ENCODE measurements at regions not wholly inside any gene's neighbourhood (a gene's known extent, or its start where the extent isn't known, plus 50 kb on each side); places are given as distances from the start of the nearest gene placed in this dataset.

GRCh38 chr12:45122768-45123380 lies 72.0 kb upstream of the DBX2 start:
- H3K4me1 Mint-ChIP-seq: no peaks in the 10 kb centered on the region
- ATAC-seq (no peak), DNase-seq (no peak)
- Histone ChIP-seq H3K4me3 (ENCODE audit: low read length) (no peak overlapping the region), H3K4me1 (ENCODE audit: control insufficient read depth, insufficient read depth, low read length) (no peaks in the 10 kb centered on the region), H3K36me3 (ENCODE audit: control insufficient read depth, insufficient read depth, low read length) (no peaks in the 10 kb centered on the region), H3K9me3 (ENCODE audit: control insufficient read depth, insufficient read depth, low read length) (no peaks in the 10 kb centered on the region), H3K27ac (ENCODE audit: low read length) (no peak overlapping the region), H3K27me3 (ENCODE audit: control insufficient read depth, insufficient read depth, low read length) (no peaks in the 10 kb centered on the region)
- WGBS (ENCODE audit: insufficient coverage): 75% methylated on average over 4 of the region's 6 CpGs
- H3K27ac Mint-ChIP-seq: no peak overlapping the region
- H3K27me3 Mint-ChIP-seq (ENCODE audit: low read depth in 2 of 2): peaks cover 2 to 13% of the 10 kb centered on the region in 2 donors
- TF ChIP-seq, protein P1, sequence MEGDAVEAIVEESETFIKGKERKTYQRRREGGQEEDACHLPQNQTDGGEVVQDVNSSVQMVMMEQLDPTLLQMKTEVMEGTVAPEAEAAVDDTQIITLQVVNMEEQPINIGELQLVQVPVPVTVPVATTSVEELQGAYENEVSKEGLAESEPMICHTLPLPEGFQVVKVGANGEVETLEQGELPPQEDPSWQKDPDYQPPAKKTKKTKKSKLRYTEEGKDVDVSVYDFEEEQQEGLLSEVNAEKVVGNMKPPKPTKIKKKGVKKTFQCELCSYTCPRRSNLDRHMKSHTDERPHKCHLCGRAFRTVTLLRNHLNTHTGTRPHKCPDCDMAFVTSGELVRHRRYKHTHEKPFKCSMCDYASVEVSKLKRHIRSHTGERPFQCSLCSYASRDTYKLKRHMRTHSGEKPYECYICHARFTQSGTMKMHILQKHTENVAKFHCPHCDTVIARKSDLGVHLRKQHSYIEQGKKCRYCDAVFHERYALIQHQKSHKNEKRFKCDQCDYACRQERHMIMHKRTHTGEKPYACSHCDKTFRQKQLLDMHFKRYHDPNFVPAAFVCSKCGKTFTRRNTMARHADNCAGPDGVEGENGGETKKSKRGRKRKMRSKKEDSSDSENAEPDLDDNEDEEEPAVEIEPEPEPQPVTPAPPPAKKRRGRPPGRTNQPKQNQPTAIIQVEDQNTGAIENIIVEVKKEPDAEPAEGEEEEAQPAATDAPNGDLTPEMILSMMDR (IDR thresholded peaks at IDR 0.05): no peak
- intact Hi-C loops (cut with micrococcal nuclease): no loop called here
- H3K9me3 Mint-ChIP-seq: no peaks in the 10 kb centered on the region
- H3K4me3 Mint-ChIP-seq: no peak overlapping the region
- H3K36me3 Mint-ChIP-seq: no peaks in the 10 kb centered on the region

- 89% methylated on average over 2 of the region's 3 CpGs for WGBS (ENCODE audit: insufficient coverage)
- TF ChIP-seq, protein P1 (IDR thresholded peaks at IDR 0.05): no peak
Observed at GRCh38 chr12:45124485-45125155, 73.7 kb upstream of the DBX2 start.

DNA sequence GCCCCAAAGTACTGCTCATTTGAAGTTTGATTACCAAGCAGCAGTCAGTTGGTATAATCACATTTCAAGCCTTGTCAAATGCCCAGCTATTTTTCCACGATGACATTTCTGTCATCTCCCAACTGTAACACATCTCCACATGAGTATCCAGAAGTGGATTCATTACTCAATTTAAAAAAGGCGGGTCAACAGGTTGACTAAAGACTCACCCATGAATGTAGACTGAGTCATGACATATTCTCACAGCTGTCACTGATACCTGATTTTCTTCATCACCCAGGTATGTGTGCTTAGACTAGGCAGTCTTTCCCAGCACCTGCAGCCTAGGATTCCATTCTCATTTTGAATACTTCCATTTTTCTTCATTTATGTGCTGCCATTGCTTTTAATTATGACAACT lies 75.1 kb upstream of the DBX2 start:
- ATAC-seq: no peak
- H3K27ac Mint-ChIP-seq: no peak overlapping the region

More at GRCh38 chr12:45124485-45125155, 73.7 kb upstream of the DBX2 start:
- H3K27me3 ChIP-seq (ENCODE audit: control insufficient read depth, insufficient read depth, low read length): no peaks in the 10 kb centered on the region
- Mint-ChIP-seq H3K27ac (no peak overlapping the region), H3K4me3 (no peak overlapping the region), H3K36me3 (no peaks in the 10 kb centered on the region), H3K27me3 (ENCODE audit: low read depth in 2 of 2) (peaks cover 5 to 13% of the 10 kb centered on the region in 2 donors), H3K9me3 (no peaks in the 10 kb centered on the region), H3K4me1 (no peaks in the 10 kb centered on the region)
- H3K36me3 ChIP-seq (ENCODE audit: control insufficient read depth, insufficient read depth, low read length): no peaks in the 10 kb centered on the region
- intact Hi-C loops (cut with micrococcal nuclease): no loop called here
- no peaks in the 10 kb centered on the region for H3K9me3 ChIP-seq (ENCODE audit: control insufficient read depth, insufficient read depth, low read length)
- no peak overlapping the region for H3K4me3 ChIP-seq (ENCODE audit: low read length)
- H3K4me1 ChIP-seq (ENCODE audit: control insufficient read depth, insufficient read depth, low read length): no peaks in the 10 kb centered on the region
- ATAC-seq: no peak
- H3K27ac ChIP-seq (ENCODE audit: low read length): no peak overlapping the region
- no peak for DNase-seq

More for the DNA sequence above, 75.1 kb upstream of the DBX2 start:
- Histone ChIP-seq H3K4me1 (ENCODE audit: control insufficient read depth, insufficient read depth, low read length) (no peaks in the 10 kb centered on the region), H3K36me3 (ENCODE audit: control insufficient read depth, insufficient read depth, low read length) (no peaks in the 10 kb centered on the region), H3K4me3 (ENCODE audit: low read length) (no peak overlapping the region), H3K27ac (ENCODE audit: low read length) (no peak overlapping the region), H3K27me3 (ENCODE audit: control insufficient read depth, insufficient read depth, low read length) (no peaks in the 10 kb centered on the region), H3K9me3 (ENCODE audit: control insufficient read depth, insufficient read depth, low read length) (no peaks in the 10 kb centered on the region)
- Mint-ChIP-seq H3K4me3 (no peak overlapping the region), H3K9me3 (no peaks in the 10 kb centered on the region), H3K27me3 (ENCODE audit: low read depth in 2 of 2) (peaks cover 5 to 13% of the 10 kb centered on the region in 2 donors), H3K36me3 (no peaks in the 10 kb centered on the region), H3K4me1 (no peaks in the 10 kb centered on the region)
- DNase-seq: no peak
- intact Hi-C loops (cut with micrococcal nuclease): no loop called here
- 85% methylated on average over 2 of the region's 2 CpGs for WGBS (ENCODE audit: insufficient coverage)
- TF ChIP-seq, protein P1 (IDR thresholded peaks at IDR 0.05): no peak

All from natural killer cell (primary cell).